ENCODE measurements at regions not wholly inside any gene's neighbourhood (a gene's known extent, or its start where the extent isn't known, plus 50 kb on each side); places are given as distances from the start of the nearest gene placed in this dataset.
A peak's percentile ranks its signal among the peaks of the same experiment; 100 is the strongest.
"Not testable (repeated sequence)": the region's sequence is repeated elsewhere in the genome, so short reads cannot be mapped to it uniquely, and the experiment has no call there.

DNA sequence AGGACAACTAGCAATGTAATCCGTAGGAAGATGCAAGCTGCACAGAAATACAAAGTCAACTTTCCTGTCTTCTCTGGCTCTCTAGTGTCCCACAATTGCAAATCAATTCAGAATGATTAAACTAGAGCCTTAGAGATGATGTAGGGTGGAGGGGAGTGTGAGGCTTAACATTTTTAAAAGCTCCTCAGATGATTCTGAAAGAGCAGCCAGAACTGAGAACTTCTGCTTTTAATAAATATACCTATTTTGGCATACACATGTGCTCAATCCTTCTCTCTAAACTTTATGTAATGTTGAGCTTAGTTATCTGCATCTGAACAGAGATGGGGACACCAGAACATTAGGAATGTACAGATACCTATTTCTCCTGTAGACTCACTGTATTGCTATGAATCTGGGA lies 139.9 kb upstream of the APC start:
- H3K27ac Mint-ChIP-seq: no peak overlapping the region
- no peaks in the 10 kb centered on the region for H3K4me1 Mint-ChIP-seq
- no peak overlapping the region for H3K4me3 Mint-ChIP-seq
- H3K27me3 Mint-ChIP-seq: peaks cover 13% of the 10 kb centered on the region
- no peaks in the 10 kb centered on the region for H3K36me3 Mint-ChIP-seq
- no peaks in the 10 kb centered on the region for H3K9me3 Mint-ChIP-seq (ENCODE audit: low read depth)
- DNase-seq: no peak
- ATAC-seq: no peak
- CTCF ChIA-PET: no interaction called here

DNA sequence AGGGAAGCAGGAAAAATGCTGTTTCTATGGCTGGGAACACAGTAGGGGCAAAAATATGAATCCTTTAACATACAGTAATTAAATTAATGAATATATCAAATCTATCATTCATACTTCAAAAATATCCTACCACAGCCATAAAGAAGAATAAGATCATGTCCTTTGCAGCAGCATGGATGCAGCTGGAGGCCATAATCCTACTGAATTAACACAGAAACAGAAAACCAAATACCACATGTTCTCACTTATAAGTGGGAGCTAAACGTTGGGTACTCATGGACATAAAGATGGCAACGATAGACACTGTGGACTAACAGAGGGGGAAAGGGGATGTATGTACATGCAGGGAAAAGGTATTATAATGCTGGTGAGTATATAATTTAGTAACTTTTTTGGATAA lies 137.2 kb upstream of the APC start:
- H3K36me3 Mint-ChIP-seq; ATAC-seq; H3K27me3 Mint-ChIP-seq; H3K9me3 Mint-ChIP-seq (ENCODE audit: low read depth); H3K27ac Mint-ChIP-seq; H3K4me3 Mint-ChIP-seq; H3K4me1 Mint-ChIP-seq; DNase-seq; CTCF ChIA-PET: not testable (repeated sequence)

DNA sequence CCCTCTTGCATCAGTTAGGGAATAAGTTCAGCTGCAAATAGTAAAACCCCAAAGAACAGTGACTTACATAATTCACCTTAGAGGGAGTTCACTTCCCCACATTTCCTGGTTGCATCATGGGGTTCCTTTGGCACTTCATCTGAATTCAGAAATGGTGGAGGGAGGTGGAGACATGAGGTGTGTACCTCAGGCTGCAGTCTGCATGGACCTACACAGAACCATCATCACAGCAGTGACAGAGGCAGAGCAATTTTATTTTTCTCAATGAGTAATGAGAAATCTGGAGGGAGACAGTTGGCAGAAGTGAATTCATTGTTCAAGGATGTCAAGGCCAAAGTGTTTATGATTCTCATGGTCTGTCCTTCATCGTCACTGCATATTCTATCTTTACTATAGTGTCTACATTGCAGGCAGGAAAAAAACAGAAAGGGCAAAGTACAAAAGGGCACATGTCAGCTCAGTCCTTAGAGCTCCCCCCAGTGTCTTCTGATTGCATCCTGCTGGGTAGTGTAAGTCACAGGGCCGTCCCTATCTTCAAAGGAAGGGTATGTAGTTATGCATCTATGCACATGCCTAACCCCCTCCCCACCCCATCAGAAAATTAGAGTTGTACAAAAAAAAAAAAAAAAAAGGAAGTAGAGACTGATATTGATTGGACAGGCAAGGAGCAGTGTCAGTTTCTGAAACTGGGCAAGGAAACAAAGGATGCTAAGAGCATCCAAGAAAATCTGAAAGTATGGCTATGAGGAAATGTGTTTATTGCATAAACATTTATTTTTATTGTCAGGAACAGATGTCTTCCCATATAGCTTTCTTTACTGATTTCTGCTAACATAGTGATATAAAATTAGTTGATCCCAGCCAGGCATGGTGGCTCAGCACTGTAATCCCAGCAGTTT lies 132.7 kb upstream of the APC start:
- peaks cover 10% of the 10 kb centered on the region for H3K27me3 Mint-ChIP-seq
- no peaks in the 10 kb centered on the region for H3K9me3 Mint-ChIP-seq (ENCODE audit: low read depth)
- H3K36me3 Mint-ChIP-seq: no peaks in the 10 kb centered on the region
- H3K27ac Mint-ChIP-seq: no peak overlapping the region
- CTCF ChIA-PET: interaction anchor here (0.7 to 1.5 kb wide), 3 partner anchors 52 to 173 kb away, joined by 3 to 5 read pairs (median 4); no protein-coding TSS in a partner anchor
- ATAC-seq: peak; percentile 47
- no peaks in the 10 kb centered on the region for H3K4me1 Mint-ChIP-seq
- no peak for DNase-seq
- no peak overlapping the region for H3K4me3 Mint-ChIP-seq

DNA sequence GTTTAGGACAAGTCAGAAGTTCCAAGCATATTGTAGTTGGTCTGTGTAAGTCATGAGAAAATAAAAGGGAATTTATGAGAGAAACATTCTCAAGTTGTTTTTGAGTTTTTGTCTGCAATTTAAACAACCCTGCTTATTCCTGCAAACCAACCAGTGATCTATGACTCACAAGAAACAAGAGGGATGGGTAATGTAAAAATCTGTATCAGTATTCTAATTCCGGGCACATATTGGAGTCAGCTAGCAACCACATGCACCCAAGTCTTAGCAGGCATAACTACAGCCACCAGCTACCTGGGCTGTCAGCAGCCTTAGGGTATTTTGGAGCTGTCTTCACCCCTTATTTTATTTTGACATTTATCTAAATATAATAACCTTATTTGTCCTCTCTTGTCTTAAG lies 128.7 kb upstream of the APC start:
- H3K9me3 Mint-ChIP-seq (ENCODE audit: low read depth): no peaks in the 10 kb centered on the region
- H3K4me1 Mint-ChIP-seq: no peaks in the 10 kb centered on the region
- no peak overlapping the region for H3K27ac Mint-ChIP-seq
- DNase-seq: no peak
- H3K27me3 Mint-ChIP-seq: peaks cover 8% of the 10 kb centered on the region
- no peak for ATAC-seq
- H3K4me3 Mint-ChIP-seq: no peak overlapping the region
- CTCF ChIA-PET: no interaction called here
- no peaks in the 10 kb centered on the region for H3K36me3 Mint-ChIP-seq

DNA sequence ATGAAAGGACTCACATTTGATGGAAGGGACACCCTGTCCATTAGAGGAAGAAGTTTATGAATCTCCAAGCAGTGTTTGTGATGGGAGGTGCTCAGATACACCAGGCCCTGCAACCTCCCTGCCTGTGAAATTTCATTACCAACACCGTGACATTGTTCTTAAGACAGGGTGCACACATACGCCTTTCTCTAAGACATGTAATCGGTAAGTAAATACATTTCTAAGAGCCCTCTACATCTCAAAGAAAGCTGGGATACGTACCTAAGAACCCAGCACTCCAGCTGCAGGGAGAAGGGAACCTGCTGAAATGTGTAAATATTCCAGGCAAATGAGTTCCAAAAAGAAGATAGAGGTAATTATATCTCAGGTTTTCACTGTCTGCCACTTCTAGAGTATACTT lies 125.0 kb upstream of the APC start:
- Mint-ChIP-seq H3K4me3 (no peak overlapping the region), H3K4me1 (no peaks in the 10 kb centered on the region), H3K36me3 (no peaks in the 10 kb centered on the region), H3K9me3 (ENCODE audit: low read depth) (no peaks in the 10 kb centered on the region), H3K27ac (no peak overlapping the region), H3K27me3 (peaks cover 6% of the 10 kb centered on the region)
- no peak for ATAC-seq
- no peak for DNase-seq
- CTCF ChIA-PET: no interaction called here

DNA sequence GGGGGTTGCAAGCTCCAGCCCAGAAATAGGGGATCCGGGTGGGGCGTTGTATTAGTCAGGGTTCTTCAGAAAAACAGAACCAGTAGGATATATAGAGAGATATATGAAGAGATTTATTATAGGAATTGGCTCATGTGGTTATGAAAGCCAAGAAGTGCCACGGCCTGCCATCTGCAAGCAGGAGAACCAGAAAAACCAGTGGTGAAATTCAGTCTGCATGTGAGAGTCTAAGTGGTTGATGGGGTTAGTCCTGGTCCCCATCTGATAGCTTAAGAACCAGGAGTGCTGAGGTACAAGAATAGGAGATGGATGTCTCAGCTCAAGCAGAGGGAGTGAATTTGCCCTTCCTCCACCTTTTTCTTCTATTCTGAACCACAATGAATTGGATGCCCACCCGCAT lies 123.4 kb upstream of the APC start:
- CTCF ChIA-PET: no interaction called here

DNA sequence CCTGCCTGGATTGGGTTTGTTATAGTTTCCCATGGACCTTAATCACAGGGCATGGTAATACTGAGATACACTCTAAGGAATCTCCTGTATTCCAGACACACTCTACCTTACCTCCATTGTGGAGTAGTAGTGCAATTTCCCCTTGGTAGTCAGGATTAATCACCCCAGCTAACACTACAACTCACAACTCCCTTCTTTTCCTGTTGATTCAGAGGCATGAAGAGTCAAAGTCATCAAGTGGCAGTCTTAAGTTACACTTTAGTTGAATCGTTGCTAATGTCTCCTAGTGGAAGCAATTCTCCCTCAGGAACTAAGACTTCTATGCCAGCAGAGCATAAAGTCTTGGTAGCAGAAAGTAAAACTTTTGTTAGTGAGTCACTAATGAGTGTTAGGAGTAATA lies 122.7 kb upstream of the APC start:
- no peak for ATAC-seq
- H3K27me3 Mint-ChIP-seq: no peaks in the 10 kb centered on the region
- CTCF ChIA-PET: no interaction called here
- DNase-seq: no peak
- H3K36me3 Mint-ChIP-seq: no peaks in the 10 kb centered on the region
- H3K4me1 Mint-ChIP-seq: no peaks in the 10 kb centered on the region
- no peaks in the 10 kb centered on the region for H3K9me3 Mint-ChIP-seq (ENCODE audit: low read depth)
- no peak overlapping the region for H3K27ac Mint-ChIP-seq
- no peak overlapping the region for H3K4me3 Mint-ChIP-seq

More for the DNA sequence above, 123.4 kb upstream of the APC start:
- no peaks in the 10 kb centered on the region for H3K9me3 Mint-ChIP-seq (ENCODE audit: low read depth)
- H3K27me3 Mint-ChIP-seq: no peaks in the 10 kb centered on the region
- DNase-seq (no peak), ATAC-seq (no peak)
- H3K27ac Mint-ChIP-seq: no peak overlapping the region
- no peak overlapping the region for H3K4me3 Mint-ChIP-seq
- H3K36me3 Mint-ChIP-seq: no peaks in the 10 kb centered on the region
- H3K4me1 Mint-ChIP-seq: no peaks in the 10 kb centered on the region

DNA sequence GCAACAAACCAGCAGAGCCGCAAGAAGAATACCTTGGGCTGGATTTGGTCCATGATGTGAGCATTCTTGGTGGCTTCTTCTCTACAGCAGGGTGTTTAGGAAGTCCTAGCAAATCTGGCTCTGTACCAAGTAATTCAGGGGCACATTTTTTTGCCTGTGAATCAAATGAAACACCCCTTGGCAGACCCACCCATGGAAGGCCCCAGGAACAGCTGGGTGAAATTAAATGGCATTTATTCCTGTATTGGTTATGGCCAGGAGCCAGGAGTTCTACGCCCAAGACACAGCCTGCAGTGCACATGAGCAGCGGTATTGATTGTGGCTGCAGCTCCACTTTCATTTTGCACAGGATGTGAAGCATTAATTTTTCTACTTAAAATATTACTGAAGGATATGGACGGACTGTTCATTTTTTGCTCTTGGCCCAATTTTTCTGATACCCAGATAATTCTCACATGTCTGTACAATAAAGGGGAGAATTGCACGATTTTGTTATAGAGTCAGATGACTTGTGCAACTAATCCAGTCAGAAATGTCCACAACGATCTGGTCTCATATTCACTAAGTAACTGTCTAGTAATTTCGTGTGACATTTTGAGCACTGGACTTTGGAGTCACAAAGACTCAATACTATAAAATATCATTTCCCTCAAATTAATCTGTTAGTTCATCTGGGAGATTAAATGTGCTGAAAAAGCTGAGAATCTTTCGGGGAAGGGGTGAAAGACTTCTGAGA lies 120.7 kb upstream of the APC start:
- H3K36me3 Mint-ChIP-seq: no peaks in the 10 kb centered on the region
- peaks cover 5% of the 10 kb centered on the region for H3K27me3 Mint-ChIP-seq
- no peak for ATAC-seq
- CTCF ChIA-PET: no interaction called here
- no peak for DNase-seq
- H3K4me1 Mint-ChIP-seq: no peaks in the 10 kb centered on the region
- H3K27ac Mint-ChIP-seq: no peak overlapping the region
- no peak overlapping the region for H3K4me3 Mint-ChIP-seq
- H3K9me3 Mint-ChIP-seq (ENCODE audit: low read depth): no peaks in the 10 kb centered on the region

DNA sequence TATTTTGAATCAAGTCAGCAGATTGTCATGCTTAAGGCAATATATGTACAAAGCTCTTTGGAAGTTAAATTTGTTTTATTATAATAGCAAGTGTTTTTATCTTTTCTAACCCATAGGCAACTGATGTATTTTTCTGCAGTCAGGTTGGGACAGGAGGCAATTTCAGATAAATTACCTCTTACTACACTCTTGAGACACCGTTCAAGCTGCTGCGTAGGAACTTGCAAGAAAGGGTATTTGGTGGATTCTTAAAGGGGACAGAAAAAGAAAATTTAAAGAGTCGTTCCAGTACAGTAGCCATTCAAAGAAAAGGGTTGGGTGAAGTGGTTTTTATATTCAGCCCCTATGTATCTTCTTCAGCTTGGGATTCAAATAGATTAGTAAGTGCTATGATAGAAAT lies 112.4 kb upstream of the APC start:
- H3K4me1 Mint-ChIP-seq: no peaks in the 10 kb centered on the region
- H3K9me3 Mint-ChIP-seq (ENCODE audit: low read depth): no peaks in the 10 kb centered on the region
- peaks cover 40% of the 10 kb centered on the region for H3K27me3 Mint-ChIP-seq
- ATAC-seq (no peak), DNase-seq (no peak)
- H3K27ac Mint-ChIP-seq: no peak overlapping the region
- no peaks in the 10 kb centered on the region for H3K36me3 Mint-ChIP-seq
- CTCF ChIA-PET: interaction anchor here (0.6 kb wide), 1 partner anchor 295 kb away, joined by 3 read pairs; no protein-coding TSS in a partner anchor
- H3K4me3 Mint-ChIP-seq: no peak overlapping the region

DNA sequence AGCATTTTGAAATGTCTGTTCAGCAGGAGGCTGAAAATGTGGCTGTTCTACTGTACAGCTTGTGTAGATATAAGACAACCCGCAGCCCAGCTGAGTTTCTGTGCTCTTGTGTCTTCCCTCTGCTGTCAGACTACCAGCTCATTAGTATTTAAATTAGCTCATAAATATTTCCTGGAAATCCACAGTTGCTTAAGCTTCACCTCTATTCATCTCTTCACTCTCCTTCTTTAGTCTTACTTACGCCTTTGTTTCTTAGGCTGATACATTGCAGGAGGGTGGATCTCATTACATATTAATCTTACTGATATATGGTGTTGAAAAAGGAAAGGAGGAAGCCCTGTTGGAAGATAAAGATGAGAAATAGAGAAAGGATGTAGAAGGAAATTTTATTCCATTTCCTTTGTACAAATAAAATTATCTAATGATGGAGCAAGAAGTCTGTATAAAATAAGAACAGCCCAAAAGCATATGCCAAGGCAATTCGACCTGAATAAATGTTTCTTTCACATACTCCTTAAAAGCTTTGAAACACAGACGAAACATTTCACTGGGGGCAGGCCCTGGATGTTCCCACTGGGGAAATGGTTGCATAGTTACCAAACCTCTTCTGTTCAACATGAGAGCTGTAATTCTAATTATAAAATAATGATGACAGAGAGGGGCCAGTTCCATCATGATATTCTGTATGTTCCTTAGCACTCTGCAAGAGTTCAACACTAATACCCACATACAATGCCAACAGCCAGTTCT lies 111.8 kb upstream of the APC start:
- ATAC-seq (no peak), DNase-seq (no peak)
- Mint-ChIP-seq H3K4me3 (no peak overlapping the region), H3K27ac (no peak overlapping the region), H3K27me3 (peaks cover 46% of the 10 kb centered on the region), H3K36me3 (no peaks in the 10 kb centered on the region), H3K9me3 (ENCODE audit: low read depth) (no peaks in the 10 kb centered on the region), H3K4me1 (no peaks in the 10 kb centered on the region)
- CTCF ChIA-PET: no interaction called here

DNA sequence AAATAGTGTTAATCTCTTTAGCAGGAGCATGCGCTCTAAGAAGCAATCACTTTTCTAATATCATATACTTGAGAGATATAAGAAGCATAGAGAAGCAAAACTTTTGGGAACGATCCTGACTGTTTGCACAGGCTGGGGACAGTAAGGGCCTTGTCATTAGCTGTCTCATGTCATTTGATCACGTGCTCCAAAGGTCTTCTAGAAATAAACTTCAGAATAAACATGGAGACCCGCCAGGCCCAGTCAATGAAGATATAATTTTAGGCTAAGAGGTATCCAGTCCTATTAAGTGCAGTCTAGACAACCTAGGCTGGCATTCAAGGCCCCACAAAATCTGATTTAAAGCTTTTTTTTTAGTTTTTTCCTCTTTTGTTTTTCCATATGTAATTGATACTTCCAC lies 111.0 kb upstream of the APC start:
- Mint-ChIP-seq H3K9me3 (ENCODE audit: low read depth) (no peaks in the 10 kb centered on the region), H3K27ac (no peak overlapping the region), H3K4me1 (no peaks in the 10 kb centered on the region), H3K27me3 (peaks cover 47% of the 10 kb centered on the region), H3K4me3 (no peak overlapping the region), H3K36me3 (no peaks in the 10 kb centered on the region)
- CTCF ChIA-PET: no interaction called here
- ATAC-seq: no peak
- no peak for DNase-seq

DNA sequence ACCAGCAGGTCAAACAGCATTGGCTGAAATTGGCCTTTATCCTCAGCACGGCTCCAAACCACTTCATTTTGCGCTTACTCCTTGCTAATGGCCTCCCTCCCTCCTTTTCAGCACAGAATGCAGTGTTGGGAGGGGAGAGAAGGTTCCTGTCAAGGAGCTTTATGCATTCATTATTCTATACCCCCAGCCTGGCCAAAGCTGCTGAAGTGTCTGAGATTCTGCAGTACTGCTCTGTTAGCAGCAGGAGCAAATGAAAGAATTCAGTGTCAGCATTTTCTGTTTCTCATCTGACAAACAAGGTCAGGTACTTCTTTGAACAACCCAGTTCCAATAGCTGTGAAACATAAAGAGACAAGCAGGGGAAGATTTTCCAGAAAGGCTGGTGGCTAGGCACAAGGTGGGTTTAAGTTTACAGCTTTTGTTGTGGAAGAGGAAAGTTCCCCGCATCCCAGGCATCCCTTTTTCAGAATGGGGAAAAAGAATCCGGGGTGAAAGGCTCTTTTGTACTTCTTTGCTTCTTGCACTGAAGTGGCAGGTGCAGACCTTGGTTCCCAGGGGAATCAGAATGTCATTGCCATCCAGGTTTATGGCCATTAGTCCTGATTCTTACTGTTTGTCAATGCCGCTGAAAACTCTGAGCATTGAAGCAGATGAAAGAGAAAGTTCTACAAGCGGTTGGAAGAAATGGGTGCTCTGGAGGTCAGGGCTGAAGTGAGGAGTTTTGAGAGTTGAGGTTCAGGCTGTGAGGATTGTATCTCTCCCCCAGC lies 109.3 kb upstream of the APC start:
- no peaks in the 10 kb centered on the region for H3K36me3 Mint-ChIP-seq
- H3K27me3 Mint-ChIP-seq: peaks cover 47% of the 10 kb centered on the region
- H3K9me3 Mint-ChIP-seq (ENCODE audit: low read depth): no peaks in the 10 kb centered on the region
- ATAC-seq (no peak), DNase-seq (no peak)
- H3K4me3 Mint-ChIP-seq: no peak overlapping the region
- no peaks in the 10 kb centered on the region for H3K4me1 Mint-ChIP-seq
- H3K27ac Mint-ChIP-seq: no peak overlapping the region
- CTCF ChIA-PET: no interaction called here

Data from activated CD8-positive, alpha-beta memory T cell treated with anti-CD3 and anti-CD28 coated beads, Interleukin-2, amount 10 ng/mL, durations not matched to agents 7 days and 5 days (primary cell).